ENCODE measurements at regions not wholly inside any gene's neighbourhood (a gene's known extent, or its start where the extent isn't known, plus 50 kb on each side); places are given as distances from the start of the nearest gene placed in this dataset.
"Not testable (repeated sequence)": the region's sequence is repeated elsewhere in the genome, so short reads cannot be mapped to it uniquely, and the experiment has no call there.

DNA sequence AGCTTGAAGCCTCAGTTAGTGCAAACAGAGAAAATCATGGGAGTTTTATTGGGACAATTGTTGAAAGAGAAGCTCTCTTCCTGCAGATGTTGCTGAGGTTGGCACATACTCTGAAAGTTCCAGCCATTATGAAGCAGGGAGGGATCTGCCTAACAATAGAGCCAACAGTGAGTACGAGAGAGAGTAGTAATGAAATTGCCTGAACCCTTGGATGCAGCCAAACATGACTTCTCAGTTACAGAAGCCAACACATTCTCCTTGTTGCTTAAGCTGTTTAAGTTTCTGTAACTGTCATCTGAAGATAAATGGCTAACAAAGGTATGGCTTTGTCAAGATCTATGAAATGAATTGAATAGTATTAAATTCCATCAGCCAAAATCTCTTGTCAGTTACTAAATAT lies 211.0 kb upstream of the TTC14 start:
- DNase-seq (ENCODE audit: low read depth), result no peak

GRCh38 chr3:180401226-180401625 lies 200.7 kb upstream of the TTC14 start:
- DNase-seq (ENCODE audit: low read depth), result no peak

More for the DNA sequence above, 211.0 kb upstream of the TTC14 start:
- no peak overlapping the region for H3K4me3 ChIP-seq (ENCODE audit: low read depth, low read length)

GRCh38 chr3:180402471-180403073 lies 199.4 kb upstream of the TTC14 start:
- H3K4me3 ChIP-seq (ENCODE audit: low read depth, low read length), result no peak overlapping the region
- DNase-seq (ENCODE audit: low read depth), result no peak

More at GRCh38 chr3:180401226-180401625, 200.7 kb upstream of the TTC14 start:
- no peak overlapping the region for H3K4me3 ChIP-seq (ENCODE audit: low read depth, low read length)

GRCh38 chr3:180403156-180403555 lies 198.8 kb upstream of the TTC14 start:
- no peak overlapping the region for H3K4me3 ChIP-seq (ENCODE audit: low read depth, low read length)
- DNase-seq (ENCODE audit: low read depth), result no peak

GRCh38 chr3:180408654-180409053 lies 193.3 kb upstream of the TTC14 start:
- no peak for DNase-seq (ENCODE audit: low read depth)
- no peak overlapping the region for H3K4me3 ChIP-seq (ENCODE audit: low read depth, low read length)

DNA sequence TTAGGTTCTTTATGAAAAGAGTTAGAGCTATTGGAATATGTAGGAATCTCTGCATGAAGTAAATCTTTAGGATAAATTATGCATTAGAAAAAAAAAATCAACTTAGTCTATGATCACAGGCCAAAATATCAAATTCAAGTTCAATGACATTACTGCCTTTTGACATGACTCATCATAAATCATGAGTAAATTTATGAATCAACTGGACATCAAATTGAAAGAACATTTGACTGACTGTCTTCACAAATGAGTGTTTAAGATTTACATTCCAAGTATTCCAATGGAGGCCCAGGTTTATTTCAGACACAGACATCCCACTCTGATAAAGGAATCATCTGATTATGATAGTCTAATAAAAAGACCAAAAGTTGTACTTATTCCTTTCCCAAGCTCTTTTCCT lies 192.8 kb upstream of the TTC14 start:
- no peak overlapping the region for H3K4me3 ChIP-seq (ENCODE audit: low read depth, low read length)
- no peak for DNase-seq (ENCODE audit: low read depth)

- no peak overlapping the region for H3K4me3 ChIP-seq (ENCODE audit: low read depth, low read length)
- DNase-seq (ENCODE audit: low read depth), result no peak
Observed at GRCh38 chr3:180409883-180410282, 192.1 kb upstream of the TTC14 start.

- no peak for DNase-seq (ENCODE audit: low read depth)
- no peak overlapping the region for H3K4me3 ChIP-seq (ENCODE audit: low read depth, low read length)
Observed at GRCh38 chr3:180414157-180414556, 187.8 kb upstream of the TTC14 start.

DNA sequence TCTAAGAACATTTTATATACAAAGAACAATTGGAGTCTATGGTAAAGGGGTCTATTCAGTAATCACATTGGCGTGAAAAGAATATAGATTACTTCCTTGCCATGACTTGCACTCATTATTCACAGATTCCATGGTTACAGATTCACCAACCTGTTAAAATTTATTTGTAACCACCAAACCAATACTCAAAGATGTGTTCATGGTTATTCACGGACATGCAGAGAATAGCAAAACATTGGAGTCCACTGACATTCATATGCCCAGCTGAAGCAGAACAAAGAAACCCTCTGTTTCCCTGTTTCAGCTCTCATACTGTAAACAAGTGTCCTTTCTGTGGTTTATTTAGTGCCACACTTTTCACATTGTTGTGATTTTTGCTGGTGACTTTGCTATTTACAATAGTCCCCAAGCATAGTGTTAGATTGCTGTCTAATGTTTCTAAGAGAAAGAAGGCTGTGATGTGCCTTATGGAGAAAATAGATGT lies 185.8 kb upstream of the TTC14 start:
- DNase-seq (ENCODE audit: low read depth), result no peak

GRCh38 chr3:180417241-180417640 lies 184.7 kb upstream of the TTC14 start:
- H3K4me3 ChIP-seq (ENCODE audit: low read depth, low read length), result no peak overlapping the region
- peak; percentile 32 for DNase-seq (ENCODE audit: low read depth)

More for the DNA sequence above, 185.8 kb upstream of the TTC14 start:
- H3K4me3 ChIP-seq (ENCODE audit: low read depth, low read length), result no peak overlapping the region

- DNase-seq (ENCODE audit: low read depth), result no peak
- no peak overlapping the region for H3K4me3 ChIP-seq (ENCODE audit: low read depth, low read length)
Observed at GRCh38 chr3:180420016-180420415, 181.9 kb upstream of the TTC14 start.

DNA sequence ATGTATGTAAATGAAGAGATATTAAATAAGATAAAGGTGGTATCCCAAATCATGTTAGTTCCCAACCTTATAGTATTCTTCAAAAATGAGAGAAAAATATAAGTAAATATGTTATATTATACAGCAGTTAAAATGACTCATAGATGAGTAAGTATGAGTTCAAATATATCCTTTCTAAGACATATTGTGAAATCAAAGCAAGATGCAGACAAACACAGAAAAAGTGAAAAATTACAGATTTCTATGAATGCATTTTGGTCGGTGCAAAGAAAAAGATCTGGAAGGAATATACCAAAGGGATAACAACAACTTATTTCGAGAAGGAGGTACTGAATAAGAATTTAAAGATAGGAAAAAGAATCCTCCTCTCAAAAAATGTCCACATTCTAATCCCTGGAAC lies 181.2 kb upstream of the TTC14 start:
- H3K4me3 ChIP-seq (ENCODE audit: low read depth, low read length), result no peak overlapping the region
- no peak for DNase-seq (ENCODE audit: low read depth)

DNA sequence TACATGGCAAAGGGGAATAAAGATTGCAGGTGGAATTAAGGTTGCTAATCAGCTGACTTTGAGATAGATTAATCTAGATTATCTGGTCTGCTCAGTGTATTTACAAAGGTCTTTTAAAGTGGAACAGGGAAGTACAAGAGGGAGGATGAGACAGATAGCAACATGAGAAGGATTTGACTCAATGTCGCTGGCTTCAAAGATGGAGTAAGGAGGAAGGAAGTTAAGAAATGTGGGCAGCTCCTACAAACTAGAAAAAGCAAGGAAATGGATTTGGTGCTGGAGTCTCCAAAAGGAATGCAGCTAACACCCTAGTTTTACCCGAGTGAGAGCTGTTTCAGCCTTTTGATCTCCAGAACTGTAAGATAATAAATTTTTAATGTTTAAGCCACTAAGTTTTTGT lies 180.7 kb upstream of the TTC14 start:
- DNase-seq (ENCODE audit: low read depth), result no peak
- no peak overlapping the region for H3K4me3 ChIP-seq (ENCODE audit: low read depth, low read length)

DNA sequence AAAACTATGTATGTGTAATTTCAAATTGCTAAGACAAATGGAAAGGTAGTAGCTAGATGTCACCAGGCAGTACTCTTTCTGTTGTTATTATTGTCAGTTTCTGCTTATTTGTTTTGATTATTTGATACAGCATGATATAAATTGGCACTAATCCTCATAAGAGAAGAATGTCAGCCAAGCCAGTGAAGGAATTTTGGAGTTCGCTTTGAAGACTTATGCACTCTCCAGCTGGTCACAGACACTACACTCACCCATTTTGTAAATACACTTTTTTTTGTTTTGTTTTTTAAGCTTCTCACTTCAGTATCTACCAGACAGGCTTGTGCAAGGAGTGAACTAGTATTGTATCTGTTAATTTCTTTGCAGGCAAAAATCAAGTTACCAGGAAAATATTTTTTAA lies 180.2 kb upstream of the TTC14 start:
- no peak for DNase-seq (ENCODE audit: low read depth)
- no peak overlapping the region for H3K4me3 ChIP-seq (ENCODE audit: low read depth, low read length)

GRCh38 chr3:180424305-180424704 lies 177.7 kb upstream of the TTC14 start:
- H3K4me3 ChIP-seq (ENCODE audit: low read depth, low read length); DNase-seq (ENCODE audit: low read depth): not testable (repeated sequence)

DNA sequence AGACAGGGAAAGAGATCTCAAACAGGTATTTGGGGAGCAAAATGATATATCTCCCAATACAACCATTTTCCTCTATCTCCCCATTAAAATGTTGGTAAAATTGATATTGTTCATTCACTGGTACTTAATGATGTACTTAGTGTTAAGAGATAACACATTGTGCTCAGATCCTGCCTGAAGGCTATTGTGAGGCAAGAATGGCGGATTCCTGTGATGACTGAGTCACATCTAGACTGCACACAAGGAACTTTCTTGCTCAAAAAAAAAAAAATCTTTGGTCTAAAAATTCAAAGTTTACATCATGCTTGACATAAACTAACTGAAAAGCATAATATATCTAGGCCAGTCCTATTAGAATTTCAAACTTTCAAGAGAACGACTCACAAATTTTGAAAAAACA lies 171.1 kb upstream of the TTC14 start:
- H3K4me3 ChIP-seq (ENCODE audit: low read depth, low read length), result no peak overlapping the region
- no peak for DNase-seq (ENCODE audit: low read depth)

- H3K4me3 ChIP-seq (ENCODE audit: low read depth, low read length), result no peak overlapping the region
- peak; percentile 59 for DNase-seq (ENCODE audit: low read depth)
Observed at GRCh38 chr3:180433152-180433551, 168.8 kb upstream of the TTC14 start.

- DNase-seq (ENCODE audit: low read depth), result peak; percentile 55
Observed at GRCh38 chr3:180447136-180447535, 154.8 kb upstream of the TTC14 start.

GRCh38 chr3:180448407-180448806 lies 153.6 kb upstream of the TTC14 start:
- DNase-seq (ENCODE audit: low read depth); H3K4me3 ChIP-seq (ENCODE audit: low read depth, low read length): not testable (repeated sequence)

More at GRCh38 chr3:180447136-180447535, 154.8 kb upstream of the TTC14 start:
- no peak overlapping the region for H3K4me3 ChIP-seq (ENCODE audit: low read depth, low read length)

DNA sequence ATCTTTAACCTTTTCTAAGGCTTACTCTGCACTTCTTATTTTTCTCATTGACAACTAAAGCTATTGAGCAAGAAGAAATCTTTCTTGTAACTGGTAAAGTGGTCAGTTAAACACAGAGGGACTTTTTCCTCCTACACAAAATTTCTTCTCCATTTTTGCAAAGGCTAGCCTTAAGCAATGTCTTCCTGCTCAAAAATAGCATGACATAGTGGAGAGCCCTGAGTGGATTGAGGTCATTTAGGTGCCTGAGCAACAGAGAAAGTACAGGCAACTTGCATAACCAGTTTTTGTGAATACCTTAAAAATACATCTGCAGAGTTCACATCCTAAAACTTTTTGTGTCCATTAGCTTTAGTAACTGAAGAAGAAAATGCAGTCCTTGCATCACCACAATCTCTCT lies 144.7 kb upstream of the TTC14 start:
- peak; percentile 47 for DNase-seq (ENCODE audit: low read depth)
- no peak overlapping the region for H3K4me3 ChIP-seq (ENCODE audit: low read depth, low read length)

DNA sequence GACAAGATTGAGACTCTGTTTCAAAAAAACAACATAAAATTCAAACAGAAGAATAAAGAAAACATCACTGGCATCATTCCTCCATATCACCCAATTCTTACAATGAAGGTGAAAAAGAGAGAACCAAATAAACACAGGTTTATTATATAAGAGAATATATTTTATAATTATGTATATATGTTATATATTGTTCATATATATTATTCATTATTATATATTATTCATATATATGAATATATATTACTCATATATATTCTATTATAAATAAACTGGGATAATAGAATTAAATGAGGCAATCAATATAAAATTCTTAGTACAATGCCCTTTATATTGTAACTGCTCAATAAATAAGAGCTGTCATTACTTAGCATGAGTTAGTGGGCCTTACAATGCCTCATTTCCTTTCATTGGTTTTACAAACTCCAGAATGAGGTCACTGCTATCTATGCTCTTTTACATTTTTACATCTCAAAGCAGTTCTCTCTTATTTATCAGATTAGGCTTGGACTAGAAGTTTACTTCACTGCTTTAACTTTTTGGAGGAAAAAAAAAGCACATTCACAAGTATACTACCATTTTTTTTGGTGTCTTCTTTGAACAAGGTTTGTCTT lies 135.5 kb upstream of the TTC14 start:
- no peak overlapping the region for H3K4me3 ChIP-seq (ENCODE audit: low read depth, low read length)
- DNase-seq (ENCODE audit: low read depth), result no peak

All from skeletal muscle cell (primary cell).